A673 (cell line): ENCODE measurements at regions not wholly inside any gene's neighbourhood (a gene's known extent, or its start where the extent isn't known, plus 50 kb on each side); places are given as distances from the start of the nearest gene placed in this dataset.

Experiments
- CTCF ChIP-seq: fragments of 300-800, 200-600 bp; sonication (generic); conservative IDR thresholded peaks from 2 replicates; pipeline ENCODE4 v1.5.1; 2017; ENCODE audit warnings: low read depth, mild to moderate bottlenecking, antibody characterized with exemption, low read length, moderate library complexity, mixed read lengths
- EZH2 ChIP-seq: fragments of 200-600 bp; sonication (generic); IDR thresholded peaks from 2 replicates; pipeline ENCODE4 v1.6.1; 2017; ENCODE audit warnings: borderline replicate concordance, low read depth, mild to moderate bottlenecking, mixed read lengths, antibody characterized with exemption, low read length; ENCODE audit not compliant: poor library complexity, severe bottlenecking

GRCh38 chr4:108367751-108368150 is 199.0 kb upstream of the LEF1 start:
- TF ChIP-seq CTCF (no peak), EZH2 (no peak)
